Effector memory CD8-positive, alpha-beta T cell (primary cell): ENCODE measurements at regions not wholly inside any gene's neighbourhood (a gene's known extent, or its start where the extent isn't known, plus 50 kb on each side); places are given as distances from the start of the nearest gene placed in this dataset.
"Not testable (repeated sequence)": the region's sequence is repeated elsewhere in the genome, so short reads cannot be mapped to it uniquely, and the experiment has no call there.

Experiments used
- ATAC-seq: fragments of 150-1000 bp; cut with Tn5 transposase; replicated peaks from 2 replicates; pipeline ENCODE4 v1.10.0; 2021; ENCODE audit warnings: mild to moderate bottlenecking, moderate library complexity
- DNase-seq, 3 experiments: peaks; one replicate each; pipeline ENCODE4 v3.0.0; 2021
- H3K27ac Mint-ChIP-seq, 2 donors: one replicate each; pipeline ENCODE4 v1.8.0; 2022; ENCODE audit warnings: mild to moderate bottlenecking in 2 of 2, mixed read lengths in 2 of 2, moderate library complexity in 2 of 2
- H3K27me3 Mint-ChIP-seq, 2 donors: one replicate each; pipeline ENCODE4 v1.8.0; 2022; ENCODE audit warnings: mixed read lengths in 2 of 2
- H3K36me3 Mint-ChIP-seq: one replicate; pipeline ENCODE4 v1.8.0; 2022; ENCODE audit warnings: mild to moderate bottlenecking, moderate library complexity, mixed read lengths; ENCODE audit not compliant: insufficient read depth
- H3K4me1 Mint-ChIP-seq, 2 donors: one replicate each; pipeline ENCODE4 v1.8.0; 2022; ENCODE audit warnings: low read depth in 2 of 2, mixed read lengths in 2 of 2
- H3K4me3 Mint-ChIP-seq, 2 donors: one replicate each; pipeline ENCODE4 v1.8.0; 2022; ENCODE audit warnings: mild to moderate bottlenecking in 2 of 2, mixed read lengths in 2 of 2, moderate library complexity in 2 of 2
- H3K9me3 Mint-ChIP-seq, 2 donors: one replicate each; pipeline ENCODE4 v1.8.0; 2022; ENCODE audit warnings: mixed read lengths in 2 of 2

DNA sequence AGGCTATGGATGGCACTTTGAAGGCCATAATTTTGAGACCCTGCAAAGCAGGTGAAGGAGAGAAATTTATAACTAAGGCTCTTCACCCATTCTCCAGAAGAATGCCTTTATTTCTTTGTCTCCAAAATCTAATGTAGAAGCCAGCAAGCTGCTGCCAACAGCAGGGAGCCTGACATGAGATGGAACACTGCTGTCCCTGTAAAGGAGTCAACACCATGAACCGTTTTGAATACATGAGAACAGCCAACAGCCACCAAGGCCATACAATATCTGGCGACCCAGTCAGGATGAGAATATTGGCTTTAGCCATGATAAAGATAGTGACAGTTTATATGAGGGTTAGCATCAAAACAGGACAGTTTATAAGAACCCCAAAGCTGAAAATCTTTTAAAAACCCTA, 121.2 kb upstream of the LIFR start:
- Mint-ChIP-seq H3K36me3 (no peaks in the 10 kb centered on the region), H3K27me3 (peaks cover 8 to 38% of the 10 kb centered on the region in 2 donors), H3K27ac (no peak overlapping the region), H3K4me1 (no peaks in the 10 kb centered on the region), H3K4me3 (no peak overlapping the region), H3K9me3 (peaks cover 0 to 2% of the 10 kb centered on the region in 2 donors)
- DNase-seq (no peak), ATAC-seq (no peak)

DNA sequence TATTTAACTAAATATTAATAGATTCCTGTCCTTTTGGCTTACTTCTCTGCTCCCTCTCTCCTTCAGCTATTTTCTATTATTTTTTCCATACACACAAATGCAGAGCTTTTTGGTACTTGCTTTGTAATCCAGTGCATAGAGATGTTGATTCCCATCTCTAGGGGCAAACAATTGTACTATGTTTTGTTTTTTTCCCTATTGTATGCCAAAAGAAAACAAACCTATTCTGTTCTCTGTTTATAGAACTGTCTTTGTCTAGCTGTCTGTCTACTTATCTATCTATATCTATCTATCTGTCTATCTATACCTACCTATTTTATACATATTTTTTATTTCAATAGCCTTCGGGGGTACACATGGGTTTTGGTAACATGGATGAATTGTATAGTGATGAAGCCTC, 121.6 kb upstream of the LIFR start:
- no peak for ATAC-seq
- DNase-seq, result no peak
- Mint-ChIP-seq H3K4me1 (no peaks in the 10 kb centered on the region), H3K27me3 (peaks cover 8 to 38% of the 10 kb centered on the region in 2 donors), H3K9me3 (peaks cover 0 to 2% of the 10 kb centered on the region in 2 donors), H3K36me3 (no peaks in the 10 kb centered on the region), H3K27ac (no peak overlapping the region), H3K4me3 (no peak overlapping the region)

DNA sequence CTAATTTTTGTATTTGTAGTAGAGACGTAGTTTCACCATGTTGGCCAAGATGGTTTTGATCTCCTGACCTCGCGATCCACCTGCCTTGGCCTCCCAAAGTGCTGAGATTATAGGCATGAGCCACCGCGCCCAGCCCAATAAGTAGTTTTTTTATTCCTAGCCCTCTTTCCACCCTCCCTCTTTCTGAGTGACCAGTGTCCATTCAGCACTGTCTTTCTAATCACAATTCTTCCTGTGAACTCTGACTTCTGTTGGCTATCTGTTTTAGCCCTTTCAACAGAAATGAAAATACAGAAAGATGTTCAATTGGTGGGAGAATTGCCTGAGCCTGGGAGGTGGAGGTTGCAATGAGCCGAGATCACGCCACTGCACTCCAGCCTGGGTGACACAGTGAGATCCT, 122.3 kb upstream of the LIFR start:
- not testable (repeated sequence) for H3K36me3 Mint-ChIP-seq, H3K9me3 Mint-ChIP-seq, H3K27ac Mint-ChIP-seq, H3K4me3 Mint-ChIP-seq, DNase-seq, ATAC-seq, H3K4me1 Mint-ChIP-seq
- peaks cover 8 to 35% of the 10 kb centered on the region in 2 donors for H3K27me3 Mint-ChIP-seq

DNA sequence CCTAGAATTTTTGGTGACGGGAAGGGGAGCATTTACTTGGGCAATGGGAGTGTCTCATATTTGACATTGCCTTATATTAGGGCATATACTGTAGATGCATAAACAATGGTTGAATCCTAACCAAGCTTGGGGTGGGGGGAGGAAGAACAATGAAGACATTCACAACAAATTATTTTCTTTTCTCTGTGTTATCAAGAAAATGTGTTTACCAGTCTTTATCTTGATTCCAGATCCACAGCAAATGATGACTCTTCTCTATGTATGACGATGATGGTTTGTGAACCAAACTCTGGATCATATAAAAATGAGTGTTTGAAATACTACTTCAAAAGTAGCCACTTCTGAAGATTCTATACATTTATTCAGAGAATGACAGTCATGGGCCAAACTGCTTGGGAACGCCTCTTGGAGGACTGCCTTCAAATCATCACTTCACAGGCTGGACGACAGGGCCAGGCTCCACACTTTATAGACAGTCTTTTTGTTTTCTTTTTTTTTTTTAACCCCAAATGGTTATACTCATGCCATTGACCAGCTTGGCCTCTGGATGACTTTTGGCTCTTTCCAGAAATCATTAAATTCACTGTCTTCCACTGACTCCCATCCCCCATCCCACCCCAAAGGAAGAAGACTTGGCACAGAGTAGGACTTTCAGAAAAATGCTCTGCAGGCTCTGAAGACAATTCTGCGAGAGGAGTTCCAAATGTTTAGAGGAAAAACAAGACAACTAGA, 123.8 kb upstream of the LIFR start:
- H3K9me3 Mint-ChIP-seq, result peaks cover 0 to 2% of the 10 kb centered on the region in 2 donors
- no peak overlapping the region for H3K4me3 Mint-ChIP-seq
- no peak overlapping the region for H3K27ac Mint-ChIP-seq
- H3K36me3 Mint-ChIP-seq, result no peaks in the 10 kb centered on the region
- no peak for DNase-seq
- no peak for ATAC-seq
- peaks cover 8 to 29% of the 10 kb centered on the region in 2 donors for H3K27me3 Mint-ChIP-seq
- no peaks in the 10 kb centered on the region for H3K4me1 Mint-ChIP-seq

DNA sequence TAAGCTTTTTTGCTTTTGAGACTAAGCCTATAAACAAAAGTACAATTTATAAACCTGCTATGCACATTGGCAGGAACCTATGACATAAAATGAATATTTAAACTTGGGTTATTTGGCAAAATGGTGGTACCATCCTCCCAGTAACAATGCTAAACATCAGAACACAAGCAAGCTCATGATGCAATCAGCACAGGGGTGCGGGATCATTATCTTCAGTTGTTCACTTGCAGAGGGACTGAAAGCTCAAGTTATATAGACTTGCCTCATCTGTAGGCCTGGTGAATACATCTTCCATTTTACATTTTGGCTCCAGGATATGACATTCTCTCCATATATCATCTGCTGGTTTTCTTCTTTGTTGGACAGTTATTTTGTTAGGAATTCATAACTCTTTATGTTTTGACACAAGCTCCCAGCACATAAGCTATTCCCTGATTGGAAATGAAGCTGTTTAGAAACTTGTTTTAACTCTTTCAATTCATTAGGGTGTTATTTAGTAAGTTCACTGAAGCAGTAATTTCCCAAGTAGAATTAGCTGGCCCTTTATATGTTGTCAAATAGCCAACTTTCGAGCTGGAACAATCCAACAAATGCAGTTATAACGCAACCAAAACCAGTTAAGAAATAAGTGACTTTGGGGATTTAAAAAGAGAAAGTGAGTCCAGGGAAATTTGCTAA, 124.7 kb upstream of the LIFR start:
- Mint-ChIP-seq H3K27ac (no peak overlapping the region), H3K4me1 (no peaks in the 10 kb centered on the region), H3K4me3 (no peak overlapping the region), H3K9me3 (no peaks in the 10 kb centered on the region), H3K27me3 (peaks cover 10 to 20% of the 10 kb centered on the region in 2 donors), H3K36me3 (no peaks in the 10 kb centered on the region)
- DNase-seq (no peak), ATAC-seq (no peak)

DNA sequence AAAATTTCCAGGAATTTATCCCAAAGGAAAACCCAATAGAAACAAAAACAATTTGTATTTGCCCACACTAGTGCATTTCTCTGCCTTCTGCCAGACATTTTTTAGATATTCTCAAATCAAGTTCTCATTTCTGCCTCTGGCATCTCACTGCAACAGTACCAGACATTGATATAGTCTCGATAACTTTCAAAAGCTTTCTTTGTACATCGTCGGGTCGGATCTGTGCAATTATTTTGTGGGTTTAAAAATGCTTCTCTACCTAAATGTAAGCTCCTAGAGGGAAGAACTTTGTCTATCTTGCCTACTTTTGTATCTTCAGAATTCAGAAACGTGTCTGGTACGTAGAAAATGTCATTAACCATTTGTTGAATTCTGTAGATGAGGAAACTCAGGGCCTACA, 125.5 kb upstream of the LIFR start:
- H3K27ac Mint-ChIP-seq, result no peak overlapping the region
- ATAC-seq (no peak), DNase-seq (no peak)
- H3K27me3 Mint-ChIP-seq, result peaks cover 11 to 16% of the 10 kb centered on the region in 2 donors
- no peak overlapping the region for H3K4me3 Mint-ChIP-seq
- no peaks in the 10 kb centered on the region for H3K4me1 Mint-ChIP-seq
- no peaks in the 10 kb centered on the region for H3K9me3 Mint-ChIP-seq
- no peaks in the 10 kb centered on the region for H3K36me3 Mint-ChIP-seq

DNA sequence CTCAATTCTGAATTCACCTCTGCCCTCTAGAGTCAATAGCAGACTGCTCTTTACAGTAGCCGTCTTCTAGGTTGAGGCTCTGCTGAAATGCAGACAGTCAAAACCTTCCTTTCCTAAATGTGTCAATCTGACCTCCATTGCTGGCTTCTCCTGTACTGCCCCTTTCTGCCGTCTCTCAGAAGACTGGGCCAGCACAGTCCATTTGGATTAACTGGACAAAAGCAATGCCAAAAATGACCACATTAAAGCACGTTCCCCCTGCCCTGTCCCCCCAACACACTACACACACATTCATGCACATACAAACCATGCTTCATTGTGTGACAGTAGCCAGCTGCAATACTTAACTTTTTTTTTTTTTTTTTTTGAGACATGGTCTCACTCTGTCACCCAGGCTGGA, 130.2 kb upstream of the LIFR start:
- Mint-ChIP-seq H3K4me3 (no peak overlapping the region), H3K27ac (no peak overlapping the region), H3K36me3 (no peaks in the 10 kb centered on the region), H3K4me1 (no peaks in the 10 kb centered on the region), H3K27me3 (peaks cover 33% of the 10 kb centered on the region in 2 donors), H3K9me3 (peaks cover 0 to 13% of the 10 kb centered on the region in 2 donors)
- no peak for DNase-seq
- no peak for ATAC-seq

DNA sequence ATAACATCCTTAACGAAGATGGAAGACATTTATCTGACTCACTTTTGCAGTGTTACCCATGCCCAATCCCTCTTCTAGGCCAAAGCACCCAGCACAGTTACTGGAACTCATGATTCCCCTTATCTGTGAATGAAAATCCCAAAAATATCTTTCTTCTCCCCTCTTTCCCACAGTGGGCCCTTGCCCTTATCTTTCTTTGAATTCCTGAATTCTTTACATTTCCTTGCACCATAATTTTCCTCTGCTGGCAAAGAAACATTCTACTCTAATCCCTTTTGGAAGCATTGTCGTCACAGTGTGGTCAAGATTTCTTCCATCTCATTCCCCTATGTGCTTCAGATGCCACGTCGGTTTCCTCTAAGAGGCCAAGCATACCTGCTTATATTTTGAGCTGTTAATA, 135.9 kb upstream of the LIFR start:
- Mint-ChIP-seq H3K9me3 (peaks cover 0 to 13% of the 10 kb centered on the region in 2 donors), H3K27ac (no peak overlapping the region), H3K4me3 (no peak overlapping the region), H3K4me1 (no peaks in the 10 kb centered on the region), H3K27me3 (peaks cover 41 to 57% of the 10 kb centered on the region in 2 donors), H3K36me3 (no peaks in the 10 kb centered on the region)
- no peak for DNase-seq
- ATAC-seq, result no peak

DNA sequence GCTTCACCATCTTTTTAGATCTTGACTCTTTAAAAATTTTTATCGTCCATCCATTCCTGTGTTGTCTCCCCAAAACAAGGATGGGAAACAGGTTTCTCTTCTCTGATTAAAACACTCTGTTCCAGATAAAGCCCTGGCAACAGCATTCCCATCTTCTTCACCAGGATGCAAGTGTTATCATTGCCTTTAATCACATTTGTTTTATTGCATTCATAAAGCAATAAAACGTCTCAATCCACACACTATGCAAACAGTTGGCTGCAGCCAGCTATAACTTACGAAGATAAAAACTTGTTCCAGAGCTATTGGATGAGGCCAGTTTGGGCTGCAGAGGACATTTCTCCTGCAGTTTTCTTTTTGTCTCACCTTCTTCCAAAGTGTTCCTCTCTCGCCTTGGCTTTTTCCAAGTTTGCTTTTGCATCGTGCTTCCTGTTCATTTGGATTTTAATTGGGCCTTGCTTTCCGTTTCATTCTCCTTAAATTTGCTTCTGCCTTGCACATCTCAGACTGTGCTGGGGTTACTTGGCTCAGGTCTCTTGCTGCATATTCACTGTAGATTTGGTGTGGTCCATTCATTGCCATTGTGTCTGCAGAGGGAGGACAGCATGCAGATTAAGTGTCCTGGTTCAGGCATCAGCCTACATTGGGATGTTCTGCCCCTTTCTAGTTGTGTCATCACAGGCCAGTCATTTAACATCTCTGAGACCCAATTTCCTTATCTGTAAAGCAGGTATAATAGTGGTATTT, 136.5 kb upstream of the LIFR start:
- Mint-ChIP-seq H3K36me3 (no peaks in the 10 kb centered on the region), H3K4me1 (no peaks in the 10 kb centered on the region), H3K9me3 (peaks cover 2 to 13% of the 10 kb centered on the region in 2 donors), H3K27ac (no peak overlapping the region), H3K27me3 (peaks cover 43 to 57% of the 10 kb centered on the region in 2 donors), H3K4me3 (no peak overlapping the region)
- DNase-seq (no peak), ATAC-seq (no peak)

DNA sequence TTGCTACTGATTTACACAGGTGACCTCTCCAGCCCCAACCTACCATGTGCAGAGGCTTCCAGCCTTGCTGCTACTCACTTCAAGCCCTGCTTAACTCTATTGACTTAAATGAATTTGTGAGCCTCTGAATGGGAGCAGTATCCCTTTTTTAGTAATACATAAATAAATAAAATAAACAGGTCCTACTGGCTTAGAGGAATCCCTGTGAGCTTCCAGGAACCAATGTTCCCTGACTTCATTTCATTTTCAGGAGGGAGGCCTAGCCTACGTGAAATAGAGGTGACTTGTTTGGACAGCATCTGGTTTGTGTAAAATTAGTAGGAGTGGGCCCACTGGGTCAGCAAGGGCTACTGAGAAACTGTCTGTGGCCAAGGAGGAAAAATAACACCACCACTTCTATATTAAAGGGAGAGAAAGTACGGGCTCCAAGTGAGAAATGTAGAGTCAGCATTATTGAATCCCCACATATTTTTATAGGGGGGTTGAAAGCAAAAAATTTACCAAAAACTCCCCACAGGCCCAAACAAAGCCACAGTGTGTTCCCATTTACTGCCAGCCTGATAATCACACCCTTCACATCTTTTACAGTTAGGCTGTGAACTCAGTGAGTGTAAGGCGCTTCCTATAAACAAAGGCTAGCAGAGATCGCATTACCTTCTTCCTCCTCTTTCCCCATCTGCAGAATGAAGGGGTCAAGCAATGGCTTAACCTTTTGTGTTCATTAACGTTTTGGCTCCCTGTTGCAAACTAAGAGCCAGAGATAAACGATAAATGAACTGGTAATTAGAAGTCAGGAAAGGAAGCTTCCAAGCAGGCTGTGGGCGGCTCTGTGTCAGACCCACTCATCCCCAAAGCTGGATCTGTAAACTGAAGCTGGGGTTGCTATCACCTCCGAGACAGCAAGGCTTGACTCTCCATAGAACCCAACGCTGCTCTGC, 138.8 kb upstream of the LIFR start:
- no peak for ATAC-seq
- no peaks in the 10 kb centered on the region for H3K36me3 Mint-ChIP-seq

DNA sequence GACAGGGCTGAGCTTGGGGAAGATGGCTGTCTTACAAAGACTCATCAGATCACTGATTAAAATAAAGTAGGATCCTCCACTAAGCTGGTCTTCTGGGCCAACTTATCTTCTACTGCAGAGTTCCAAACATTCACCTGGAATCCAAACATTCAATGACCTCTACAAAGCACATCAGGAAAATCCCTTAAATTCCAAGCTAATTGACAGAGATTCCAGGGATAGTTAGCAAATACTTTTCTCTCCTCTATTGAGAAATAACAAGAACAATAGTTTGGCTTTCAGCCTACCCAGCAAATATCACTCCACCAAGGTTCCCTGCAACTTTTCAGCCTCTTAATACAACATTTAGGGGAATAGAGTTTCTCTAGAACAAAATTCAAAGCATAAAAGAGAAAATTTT, 140.6 kb upstream of the LIFR start:
- H3K4me1 Mint-ChIP-seq, result no peaks in the 10 kb centered on the region
- H3K36me3 Mint-ChIP-seq, result no peaks in the 10 kb centered on the region
- no peak overlapping the region for H3K27ac Mint-ChIP-seq
- ATAC-seq (no peak), DNase-seq (no peak)
- H3K9me3 Mint-ChIP-seq, result peaks cover 0 to 4% of the 10 kb centered on the region in 2 donors
- H3K27me3 Mint-ChIP-seq, result peaks cover 44 to 48% of the 10 kb centered on the region in 2 donors
- H3K4me3 Mint-ChIP-seq, result no peak overlapping the region

More for the DNA sequence above, 138.8 kb upstream of the LIFR start:
- Mint-ChIP-seq H3K9me3 (peaks cover 0 to 4% of the 10 kb centered on the region in 2 donors), H3K27ac (no peak overlapping the region), H3K4me1 (no peaks in the 10 kb centered on the region), H3K4me3 (no peak overlapping the region), H3K27me3 (peaks cover 29 to 44% of the 10 kb centered on the region in 2 donors)
- no peak for DNase-seq

DNA sequence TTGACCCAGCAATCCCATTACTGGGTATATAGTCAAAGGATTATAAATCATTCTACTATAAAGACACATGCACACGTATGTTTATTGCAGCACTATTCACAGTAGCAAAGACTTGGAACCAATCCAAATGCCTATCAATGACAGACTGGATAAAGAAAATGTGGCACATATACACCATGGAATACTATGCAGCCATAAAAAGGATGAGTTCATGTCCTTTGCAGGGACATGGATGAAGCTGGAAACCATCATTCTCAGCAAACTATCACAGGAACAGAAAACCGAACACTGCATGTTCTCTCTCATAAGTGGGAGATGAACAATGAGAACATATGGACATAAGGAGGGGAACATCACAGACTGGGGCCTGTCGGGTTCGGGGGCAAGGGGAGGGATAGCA, 140.3 kb upstream of the OSMR start:
- not testable (repeated sequence) for DNase-seq, H3K27ac Mint-ChIP-seq, ATAC-seq, H3K4me3 Mint-ChIP-seq, H3K4me1 Mint-ChIP-seq, H3K9me3 Mint-ChIP-seq, H3K36me3 Mint-ChIP-seq
- peaks cover 17 to 26% of the 10 kb centered on the region in 2 donors for H3K27me3 Mint-ChIP-seq

DNA sequence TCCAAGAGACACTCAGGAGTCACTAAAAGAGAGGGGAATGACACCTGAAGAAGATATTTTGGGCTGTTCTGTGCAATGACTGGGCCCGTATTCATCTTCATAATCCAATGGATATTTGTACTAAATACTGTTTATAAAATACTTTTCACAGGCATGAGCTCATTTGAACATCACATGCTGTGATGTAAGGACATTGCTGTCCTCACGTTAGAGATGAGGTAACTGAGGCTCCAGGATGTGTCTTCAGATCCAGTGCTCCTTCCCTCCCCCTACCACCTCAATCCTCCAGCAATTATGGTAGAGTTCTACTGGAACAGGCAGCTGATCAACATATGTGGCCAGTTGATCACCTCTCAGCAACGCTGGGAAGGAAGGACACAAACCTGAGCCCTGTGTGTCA, 139.4 kb upstream of the OSMR start:
- peaks cover 8 to 17% of the 10 kb centered on the region in 2 donors for H3K27me3 Mint-ChIP-seq
- no peak overlapping the region for H3K27ac Mint-ChIP-seq
- ATAC-seq, result no peak

More for the DNA sequence above, 139.4 kb upstream of the OSMR start:
- DNase-seq, result no peak
- Mint-ChIP-seq H3K4me1 (no peaks in the 10 kb centered on the region), H3K4me3 (no peak overlapping the region), H3K9me3 (no peaks in the 10 kb centered on the region), H3K36me3 (no peaks in the 10 kb centered on the region)
